GM23338 (cell line): ENCODE measurements at regions not wholly inside any gene's neighbourhood (a gene's known extent, or its start where the extent isn't known, plus 50 kb on each side); places are given as distances from the start of the nearest gene placed in this dataset.

Experiments
- ATAC-seq: fragments of 200-7000 bp; cut with Tn5 transposase; 3 replicates; pipeline ENCODE4 v1.9.1; 2020
- DNase-seq: peaks from one replicate; pipeline ENCODE4 v3.0.0-alpha.2; 2015; ENCODE audit warnings: low spot score
- H2AFZ ChIP-seq: fragments of 200-600 bp; sonication (generic); 2 replicates; pipeline ENCODE4 v1.8.0; 2016; ENCODE audit warnings: antibody characterized with exemption, mild to moderate bottlenecking, moderate library complexity
- H3F3A ChIP-seq: fragments of 200-600 bp; sonication (generic); replicated peaks from 2 replicates; pipeline ENCODE4 v1.8.0; 2017; ENCODE audit warnings: antibody characterized with exemption, mixed run types, low read depth
- H3K27ac ChIP-seq: fragments of 200-600 bp; sonication (generic); 2 replicates; pipeline ENCODE4 v1.6.1; 2016; ENCODE audit warnings: low read depth
- H3K27me3 ChIP-seq: fragments of 200-600 bp; sonication (generic); 2 replicates; pipeline ENCODE4 v1.8.0; 2016; ENCODE audit warnings: mild to moderate bottlenecking, mixed run types, moderate library complexity; ENCODE audit not compliant: insufficient read depth
- H3K36me3 ChIP-seq: fragments of 200-600 bp; sonication (generic); 2 replicates; pipeline ENCODE4 v1.8.0; 2016; ENCODE audit warnings: mild to moderate bottlenecking; ENCODE audit not compliant: insufficient read depth
- H3K4me1 ChIP-seq: fragments of 200-600 bp; sonication (generic); 2 replicates; pipeline ENCODE4 v1.8.0; 2016; ENCODE audit warnings: mild to moderate bottlenecking, moderate library complexity; ENCODE audit not compliant: insufficient read depth
- H3K4me2 ChIP-seq: fragments of 200-600 bp; sonication (generic); 2 replicates; pipeline ENCODE4 v1.7.1; 2017; ENCODE audit warnings: mixed run types
- H3K4me3 ChIP-seq: fragments of 200-600 bp; sonication (generic); 2 replicates; pipeline ENCODE4 v1.6.1; 2016; ENCODE audit warnings: mixed run types
- H3K79me2 ChIP-seq: fragments of 200-600 bp; sonication (generic); replicated peaks from 2 replicates; pipeline ENCODE4 v1.8.0; 2017; ENCODE audit warnings: mild to moderate bottlenecking; ENCODE audit not compliant: insufficient read depth
- H3K9me2 ChIP-seq: fragments of 200-600 bp; sonication (generic); 2 replicates; pipeline ENCODE4 v1.8.0; 2017; ENCODE audit not compliant: insufficient read depth
- H4K20me1 ChIP-seq: fragments of 200-600 bp; sonication (generic); replicated peaks from 2 replicates; pipeline ENCODE4 v1.8.0; 2017; ENCODE audit warnings: mild to moderate bottlenecking; ENCODE audit not compliant: insufficient read depth
- H3K27ac Mint-ChIP-seq: 2 replicates; pipeline ENCODE4 v1.8.0; 2020; ENCODE audit warnings: inconsistent platforms, mild to moderate bottlenecking, moderate library complexity, mixed read lengths
- H3K27me3 Mint-ChIP-seq: 3 replicates; pipeline ENCODE4 v1.8.0; 2022; ENCODE audit warnings: low read depth, mild to moderate bottlenecking, moderate library complexity, mixed read lengths, inconsistent platforms; ENCODE audit not compliant: insufficient read depth, poor library complexity
- H3K36me3 Mint-ChIP-seq: 3 replicates; pipeline ENCODE4 v1.8.0; 2021; ENCODE audit warnings: low read depth, mild to moderate bottlenecking, inconsistent platforms, moderate library complexity, mixed read lengths
- H3K4me1 Mint-ChIP-seq: 3 replicates; pipeline ENCODE4 v1.8.0; 2020; ENCODE audit warnings: mild to moderate bottlenecking, inconsistent platforms, mixed read lengths
- H3K4me3 Mint-ChIP-seq: 3 replicates; pipeline ENCODE4 v1.8.0; 2021; ENCODE audit warnings: moderate library complexity, mild to moderate bottlenecking, inconsistent platforms, mixed read lengths
- H3K9me3 Mint-ChIP-seq: 3 replicates; pipeline ENCODE4 v1.8.0; 2020; ENCODE audit warnings: moderate library complexity, mild to moderate bottlenecking, inconsistent platforms, mixed read lengths
- CREB1 ChIP-seq: fragments of 250-450 bp; sonication (Bioruptor Pico); IDR thresholded peaks from 2 replicates; pipeline ENCODE4 v1.5.0; 2020; ENCODE audit warnings: low read depth, mild to moderate bottlenecking, moderate library complexity
- EZH2phosphoT487 ChIP-seq: fragments of 200-600 bp; sonication (generic); IDR thresholded peaks from one replicate; pipeline ENCODE4 v1.8.1; 2018; ENCODE audit warnings: antibody characterized with exemption; ENCODE audit not compliant: unreplicated experiment
- JUNB ChIP-seq: IDR thresholded peaks from one replicate; pipeline ENCODE4 v1.6.1; 2016; ENCODE audit warnings: antibody characterized with exemption; ENCODE audit not compliant: unreplicated experiment
- TF ChIP-seq, protein P1 (sequence below): IDR thresholded peaks from one replicate; pipeline ENCODE4 v1.6.1; 2018; ENCODE audit warnings: antibody characterized with exemption; ENCODE audit not compliant: unreplicated experiment
- TF ChIP-seq, protein P2 (sequence below): IDR thresholded peaks from 2 replicates; pipeline ENCODE4 v1.6.1; 2016; ENCODE audit warnings: antibody characterized with exemption
- TF ChIP-seq, protein P3 (sequence below), 2 experiments: fragments of 200-600 bp in 1 of 2; sonication (generic) in 1 of 2; conservative IDR thresholded peaks; 2 replicates each; pipeline versions ENCODE4 v1.5.1 to v1.6.1; 2016 to 2017; ENCODE audit warnings: antibody characterized with exemption in 2 of 2, low read depth in 2 of 2, mild to moderate bottlenecking in 2 of 2, moderate library complexity in 1 of 2
- TF ChIP-seq, protein P4 (sequence below): fragments of 250-450 bp; sonication (Bioruptor Pico); IDR thresholded peaks from 2 replicates; pipeline ENCODE4 v1.5.0; 2020; ENCODE audit warnings: mild to moderate bottlenecking, moderate library complexity

DNA sequence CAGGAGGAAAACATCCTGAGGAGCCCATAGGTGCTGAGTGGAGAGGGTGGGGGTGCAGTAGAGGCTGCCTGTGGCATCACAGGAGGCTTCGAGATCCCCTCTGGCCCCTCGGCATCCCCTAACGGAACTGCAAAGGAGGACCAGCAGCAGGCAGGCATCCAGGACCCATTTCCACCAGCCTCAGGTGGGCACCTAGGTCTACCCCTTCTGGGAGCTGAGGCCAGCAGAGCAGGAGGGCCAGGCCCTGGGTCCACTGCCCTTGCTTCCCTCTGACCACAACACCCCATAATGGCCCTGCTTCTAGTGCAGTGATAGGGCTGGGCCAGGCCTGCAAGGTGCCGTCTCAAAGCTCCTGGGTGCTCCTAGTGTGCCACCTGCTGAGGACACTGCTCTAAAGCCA is 723.0 kb downstream of the PTPRU start:
- Histone ChIP-seq H3K4me3 (no peak overlapping the region), H3K4me2 (no peak overlapping the region), H3K27ac (no peak overlapping the region), H3K9me2 (no peaks in the 10 kb centered on the region), H2AFZ (no peak overlapping the region), H3F3A (no peaks in the 10 kb centered on the region), H3K36me3 (no peaks in the 10 kb centered on the region), H4K20me1 (no peaks in the 10 kb centered on the region), H3K4me1 (no peaks in the 10 kb centered on the region), H3K27me3 (no peaks in the 10 kb centered on the region), H3K79me2 (no peaks in the 10 kb centered on the region)
- TF ChIP-seq CREB1 (CRISPR knock-in tag) (no peak), EZH2phosphoT487 (no peak), JUNB (no peak)
- TF ChIP-seq, protein P1, sequence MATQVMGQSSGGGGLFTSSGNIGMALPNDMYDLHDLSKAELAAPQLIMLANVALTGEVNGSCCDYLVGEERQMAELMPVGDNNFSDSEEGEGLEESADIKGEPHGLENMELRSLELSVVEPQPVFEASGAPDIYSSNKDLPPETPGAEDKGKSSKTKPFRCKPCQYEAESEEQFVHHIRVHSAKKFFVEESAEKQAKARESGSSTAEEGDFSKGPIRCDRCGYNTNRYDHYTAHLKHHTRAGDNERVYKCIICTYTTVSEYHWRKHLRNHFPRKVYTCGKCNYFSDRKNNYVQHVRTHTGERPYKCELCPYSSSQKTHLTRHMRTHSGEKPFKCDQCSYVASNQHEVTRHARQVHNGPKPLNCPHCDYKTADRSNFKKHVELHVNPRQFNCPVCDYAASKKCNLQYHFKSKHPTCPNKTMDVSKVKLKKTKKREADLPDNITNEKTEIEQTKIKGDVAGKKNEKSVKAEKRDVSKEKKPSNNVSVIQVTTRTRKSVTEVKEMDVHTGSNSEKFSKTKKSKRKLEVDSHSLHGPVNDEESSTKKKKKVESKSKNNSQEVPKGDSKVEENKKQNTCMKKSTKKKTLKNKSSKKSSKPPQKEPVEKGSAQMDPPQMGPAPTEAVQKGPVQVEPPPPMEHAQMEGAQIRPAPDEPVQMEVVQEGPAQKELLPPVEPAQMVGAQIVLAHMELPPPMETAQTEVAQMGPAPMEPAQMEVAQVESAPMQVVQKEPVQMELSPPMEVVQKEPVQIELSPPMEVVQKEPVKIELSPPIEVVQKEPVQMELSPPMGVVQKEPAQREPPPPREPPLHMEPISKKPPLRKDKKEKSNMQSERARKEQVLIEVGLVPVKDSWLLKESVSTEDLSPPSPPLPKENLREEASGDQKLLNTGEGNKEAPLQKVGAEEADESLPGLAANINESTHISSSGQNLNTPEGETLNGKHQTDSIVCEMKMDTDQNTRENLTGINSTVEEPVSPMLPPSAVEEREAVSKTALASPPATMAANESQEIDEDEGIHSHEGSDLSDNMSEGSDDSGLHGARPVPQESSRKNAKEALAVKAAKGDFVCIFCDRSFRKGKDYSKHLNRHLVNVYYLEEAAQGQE = no peak
- TF ChIP-seq, protein P2, sequence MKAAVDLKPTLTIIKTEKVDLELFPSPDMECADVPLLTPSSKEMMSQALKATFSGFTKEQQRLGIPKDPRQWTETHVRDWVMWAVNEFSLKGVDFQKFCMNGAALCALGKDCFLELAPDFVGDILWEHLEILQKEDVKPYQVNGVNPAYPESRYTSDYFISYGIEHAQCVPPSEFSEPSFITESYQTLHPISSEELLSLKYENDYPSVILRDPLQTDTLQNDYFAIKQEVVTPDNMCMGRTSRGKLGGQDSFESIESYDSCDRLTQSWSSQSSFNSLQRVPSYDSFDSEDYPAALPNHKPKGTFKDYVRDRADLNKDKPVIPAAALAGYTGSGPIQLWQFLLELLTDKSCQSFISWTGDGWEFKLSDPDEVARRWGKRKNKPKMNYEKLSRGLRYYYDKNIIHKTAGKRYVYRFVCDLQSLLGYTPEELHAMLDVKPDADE = no peak
- TF ChIP-seq, protein P3, sequence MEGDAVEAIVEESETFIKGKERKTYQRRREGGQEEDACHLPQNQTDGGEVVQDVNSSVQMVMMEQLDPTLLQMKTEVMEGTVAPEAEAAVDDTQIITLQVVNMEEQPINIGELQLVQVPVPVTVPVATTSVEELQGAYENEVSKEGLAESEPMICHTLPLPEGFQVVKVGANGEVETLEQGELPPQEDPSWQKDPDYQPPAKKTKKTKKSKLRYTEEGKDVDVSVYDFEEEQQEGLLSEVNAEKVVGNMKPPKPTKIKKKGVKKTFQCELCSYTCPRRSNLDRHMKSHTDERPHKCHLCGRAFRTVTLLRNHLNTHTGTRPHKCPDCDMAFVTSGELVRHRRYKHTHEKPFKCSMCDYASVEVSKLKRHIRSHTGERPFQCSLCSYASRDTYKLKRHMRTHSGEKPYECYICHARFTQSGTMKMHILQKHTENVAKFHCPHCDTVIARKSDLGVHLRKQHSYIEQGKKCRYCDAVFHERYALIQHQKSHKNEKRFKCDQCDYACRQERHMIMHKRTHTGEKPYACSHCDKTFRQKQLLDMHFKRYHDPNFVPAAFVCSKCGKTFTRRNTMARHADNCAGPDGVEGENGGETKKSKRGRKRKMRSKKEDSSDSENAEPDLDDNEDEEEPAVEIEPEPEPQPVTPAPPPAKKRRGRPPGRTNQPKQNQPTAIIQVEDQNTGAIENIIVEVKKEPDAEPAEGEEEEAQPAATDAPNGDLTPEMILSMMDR (conservative IDR thresholded peaks at IDR 0.05; ENCODE audit: low read depth in 2 of 2) = no peak
- no peaks in the 10 kb centered on the region; the same call in 2 of the 3 replicates for H3K36me3 Mint-ChIP-seq
- ATAC-seq = no peak
- peaks cover 12% of the 10 kb centered on the region for H3K27me3 Mint-ChIP-seq
- H3K27ac Mint-ChIP-seq = no peak overlapping the region
- peaks cover 3% of the 10 kb centered on the region for H3K4me1 Mint-ChIP-seq
- no peaks in the 10 kb centered on the region; the same call in 2 of the 3 replicates for H3K9me3 Mint-ChIP-seq
- no peak for DNase-seq
- no peak overlapping the region for H3K4me3 Mint-ChIP-seq

DNA sequence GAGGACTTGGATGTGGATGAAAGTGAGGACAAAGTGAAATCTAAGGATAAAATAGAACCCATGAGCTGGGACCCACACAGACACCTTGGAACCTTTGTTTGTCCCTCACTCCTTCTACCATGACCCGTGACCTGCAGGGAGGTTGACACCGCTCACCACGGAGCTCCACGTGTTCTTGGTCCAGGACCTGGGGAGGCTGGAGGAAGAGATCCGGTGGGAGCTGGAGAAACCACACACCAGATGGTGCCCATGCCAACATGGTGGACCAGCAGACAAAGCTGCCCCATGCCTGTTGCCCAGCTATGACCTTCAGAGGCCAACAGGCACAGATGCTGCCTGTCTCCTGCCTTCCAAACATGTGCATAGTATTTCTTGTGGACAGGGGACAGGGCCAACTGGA is 721.9 kb downstream of the PTPRU start:
- Histone ChIP-seq H3K79me2 (no peaks in the 10 kb centered on the region), H3K27me3 (no peaks in the 10 kb centered on the region), H3K9me2 (no peaks in the 10 kb centered on the region), H3K4me3 (no peak overlapping the region), H2AFZ (no peak overlapping the region), H3F3A (no peaks in the 10 kb centered on the region), H3K4me1 (no peaks in the 10 kb centered on the region), H4K20me1 (no peaks in the 10 kb centered on the region), H3K36me3 (no peaks in the 10 kb centered on the region), H3K4me2 (no peak overlapping the region), H3K27ac (no peak overlapping the region)
- H3K27me3 Mint-ChIP-seq = peaks cover 10% of the 10 kb centered on the region
- no peaks in the 10 kb centered on the region; the same call in 2 of the 3 replicates for H3K9me3 Mint-ChIP-seq
- H3K27ac Mint-ChIP-seq = no peak overlapping the region
- TF ChIP-seq, protein P4, sequence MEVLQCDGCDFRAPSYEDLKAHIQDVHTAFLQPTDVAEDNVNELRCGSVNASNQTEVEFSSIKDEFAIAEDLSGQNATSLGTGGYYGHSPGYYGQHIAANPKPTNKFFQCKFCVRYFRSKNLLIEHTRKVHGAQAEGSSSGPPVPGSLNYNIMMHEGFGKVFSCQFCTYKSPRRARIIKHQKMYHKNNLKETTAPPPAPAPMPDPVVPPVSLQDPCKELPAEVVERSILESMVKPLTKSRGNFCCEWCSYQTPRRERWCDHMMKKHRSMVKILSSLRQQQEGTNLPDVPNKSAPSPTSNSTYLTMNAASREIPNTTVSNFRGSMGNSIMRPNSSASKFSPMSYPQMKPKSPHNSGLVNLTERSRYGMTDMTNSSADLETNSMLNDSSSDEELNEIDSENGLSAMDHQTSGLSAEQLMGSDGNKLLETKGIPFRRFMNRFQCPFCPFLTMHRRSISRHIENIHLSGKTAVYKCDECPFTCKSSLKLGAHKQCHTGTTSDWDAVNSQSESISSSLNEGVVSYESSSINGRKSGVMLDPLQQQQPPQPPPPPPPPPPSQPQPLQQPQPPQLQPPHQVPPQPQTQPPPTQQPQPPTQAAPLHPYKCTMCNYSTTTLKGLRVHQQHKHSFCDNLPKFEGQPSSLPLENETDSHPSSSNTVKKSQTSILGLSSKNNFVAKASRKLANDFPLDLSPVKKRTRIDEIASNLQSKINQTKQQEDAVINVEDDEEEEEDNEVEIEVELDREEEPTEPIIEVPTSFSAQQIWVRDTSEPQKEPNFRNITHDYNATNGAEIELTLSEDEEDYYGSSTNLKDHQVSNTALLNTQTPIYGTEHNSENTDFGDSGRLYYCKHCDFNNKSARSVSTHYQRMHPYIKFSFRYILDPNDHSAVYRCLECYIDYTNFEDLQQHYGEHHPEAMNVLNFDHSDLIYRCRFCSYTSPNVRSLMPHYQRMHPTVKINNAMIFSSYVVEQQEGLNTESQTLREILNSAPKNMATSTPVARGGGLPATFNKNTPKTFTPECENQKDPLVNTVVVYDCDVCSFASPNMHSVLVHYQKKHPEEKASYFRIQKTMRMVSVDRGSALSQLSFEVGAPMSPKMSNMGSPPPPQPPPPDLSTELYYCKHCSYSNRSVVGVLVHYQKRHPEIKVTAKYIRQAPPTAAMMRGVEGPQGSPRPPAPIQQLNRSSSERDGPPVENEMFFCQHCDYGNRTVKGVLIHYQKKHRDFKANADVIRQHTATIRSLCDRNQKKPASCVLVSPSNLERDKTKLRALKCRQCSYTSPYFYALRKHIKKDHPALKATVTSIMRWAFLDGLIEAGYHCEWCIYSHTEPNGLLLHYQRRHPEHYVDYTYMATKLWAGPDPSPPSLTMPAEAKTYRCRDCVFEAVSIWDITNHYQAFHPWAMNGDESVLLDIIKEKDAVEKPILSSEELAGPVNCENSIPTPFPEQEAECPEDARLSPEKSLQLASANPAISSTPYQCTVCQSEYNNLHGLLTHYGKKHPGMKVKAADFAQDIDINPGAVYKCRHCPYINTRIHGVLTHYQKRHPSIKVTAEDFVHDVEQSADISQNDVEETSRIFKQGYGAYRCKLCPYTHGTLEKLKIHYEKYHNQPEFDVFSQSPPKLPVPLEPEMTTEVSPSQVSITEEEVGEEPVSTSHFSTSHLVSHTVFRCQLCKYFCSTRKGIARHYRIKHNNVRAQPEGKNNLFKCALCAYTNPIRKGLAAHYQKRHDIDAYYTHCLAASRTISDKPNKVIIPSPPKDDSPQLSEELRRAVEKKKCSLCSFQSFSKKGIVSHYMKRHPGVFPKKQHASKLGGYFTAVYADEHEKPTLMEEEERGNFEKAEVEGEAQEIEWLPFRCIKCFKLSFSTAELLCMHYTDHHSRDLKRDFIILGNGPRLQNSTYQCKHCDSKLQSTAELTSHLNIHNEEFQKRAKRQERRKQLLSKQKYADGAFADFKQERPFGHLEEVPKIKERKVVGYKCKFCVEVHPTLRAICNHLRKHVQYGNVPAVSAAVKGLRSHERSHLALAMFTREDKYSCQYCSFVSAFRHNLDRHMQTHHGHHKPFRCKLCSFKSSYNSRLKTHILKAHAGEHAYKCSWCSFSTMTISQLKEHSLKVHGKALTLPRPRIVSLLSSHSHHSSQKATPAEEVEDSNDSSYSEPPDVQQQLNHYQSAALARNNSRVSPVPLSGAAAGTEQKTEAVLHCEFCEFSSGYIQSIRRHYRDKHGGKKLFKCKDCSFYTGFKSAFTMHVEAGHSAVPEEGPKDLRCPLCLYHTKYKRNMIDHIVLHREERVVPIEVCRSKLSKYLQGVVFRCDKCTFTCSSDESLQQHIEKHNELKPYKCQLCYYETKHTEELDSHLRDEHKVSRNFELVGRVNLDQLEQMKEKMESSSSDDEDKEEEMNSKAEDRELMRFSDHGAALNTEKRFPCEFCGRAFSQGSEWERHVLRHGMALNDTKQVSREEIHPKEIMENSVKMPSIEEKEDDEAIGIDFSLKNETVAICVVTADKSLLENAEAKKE = no peak
- no peak for ATAC-seq
- no peaks in the 10 kb centered on the region; the same call in 2 of the 3 replicates for H3K36me3 Mint-ChIP-seq
- DNase-seq = no peak
- H3K4me1 Mint-ChIP-seq = peaks cover 11% of the 10 kb centered on the region
- no peak overlapping the region for H3K4me3 Mint-ChIP-seq
